Naive B cell (primary cell): ENCODE measurements at regions not wholly inside any gene's neighbourhood (a gene's known extent, or its start where the extent isn't known, plus 50 kb on each side); places are given as distances from the start of the nearest gene placed in this dataset.
"Not testable (repeated sequence)": the region's sequence is repeated elsewhere in the genome, so short reads cannot be mapped to it uniquely, and the experiment has no call there.

ENCODE experiments used
- ATAC-seq, 2 donors: fragments of 150-1000 bp; cut with Tn5 transposase; 2 replicates each; pipeline ENCODE4 v1.10.0; 2021; ENCODE audit warnings: low read depth in 2 of 2, mild to moderate bottlenecking in 2 of 2, moderate library complexity in 2 of 2
- DNase-seq: peaks from one replicate; pipeline ENCODE4 v3.0.0; 2022
- H3K27ac Mint-ChIP-seq, 6 donors: one replicate each; pipeline ENCODE4 v1.8.0; 2020 to 2022; ENCODE audit warnings: mild to moderate bottlenecking in 6 of 6, mixed read lengths in 6 of 6, moderate library complexity in 5 of 6, inconsistent platforms in 2 of 6
- H3K27me3 Mint-ChIP-seq, 3 donors: one replicate each; pipeline ENCODE4 v1.8.0; 2021 to 2022; ENCODE audit warnings: mixed read lengths in 3 of 3, mild to moderate bottlenecking in 1 of 3
- H3K36me3 Mint-ChIP-seq, 2 donors: one replicate each; pipeline ENCODE4 v1.8.0; 2020 to 2022; ENCODE audit warnings: mixed read lengths in 2 of 2, inconsistent platforms in 1 of 2, mild to moderate bottlenecking in 1 of 2
- H3K4me1 Mint-ChIP-seq, 3 donors: one replicate each; pipeline ENCODE4 v1.8.0; 2020 to 2022; ENCODE audit warnings: mixed read lengths in 3 of 3, inconsistent platforms in 1 of 3, mild to moderate bottlenecking in 1 of 3, moderate library complexity in 1 of 3
- H3K4me3 Mint-ChIP-seq, 8 donors: one replicate each; pipeline ENCODE4 v1.8.0; 2020 to 2022; ENCODE audit warnings: mild to moderate bottlenecking in 8 of 8, mixed read lengths in 8 of 8, moderate library complexity in 8 of 8, inconsistent platforms in 2 of 8
- H3K9me3 Mint-ChIP-seq, 7 donors: one replicate each; pipeline ENCODE4 v1.8.0; 2020 to 2022; ENCODE audit warnings: mixed read lengths in 7 of 7, mild to moderate bottlenecking in 5 of 7, inconsistent platforms in 2 of 7, moderate library complexity in 1 of 7

GRCh38 chr20:25798174-25798993 is 101.7 kb upstream of the ZNF337 start:
- not testable (repeated sequence) for DNase-seq, H3K27me3 Mint-ChIP-seq, H3K4me1 Mint-ChIP-seq, H3K27ac Mint-ChIP-seq, H3K36me3 Mint-ChIP-seq, H3K4me3 Mint-ChIP-seq, ATAC-seq, H3K9me3 Mint-ChIP-seq

- H3K27me3 Mint-ChIP-seq, H3K4me3 Mint-ChIP-seq, H3K4me1 Mint-ChIP-seq, H3K9me3 Mint-ChIP-seq, ATAC-seq, DNase-seq, H3K36me3 Mint-ChIP-seq, H3K27ac Mint-ChIP-seq: not testable (repeated sequence)
These were observed 100.4 kb upstream of the ZNF337 start for GRCh38 chr20:25797062-25797461.

GRCh38 chr20:25777241-25777640 is 80.6 kb upstream of the ZNF337 start:
- H3K27ac Mint-ChIP-seq, H3K36me3 Mint-ChIP-seq, H3K9me3 Mint-ChIP-seq, ATAC-seq, H3K4me3 Mint-ChIP-seq, H3K27me3 Mint-ChIP-seq, DNase-seq, H3K4me1 Mint-ChIP-seq: not testable (repeated sequence)

GRCh38 chr20:25774711-25775110 is 78.1 kb upstream of the ZNF337 start:
- not testable (repeated sequence) for H3K9me3 Mint-ChIP-seq, H3K36me3 Mint-ChIP-seq, H3K27ac Mint-ChIP-seq, ATAC-seq, H3K4me1 Mint-ChIP-seq, H3K4me3 Mint-ChIP-seq, DNase-seq, H3K27me3 Mint-ChIP-seq

GRCh38 chr20:25774203-25774602 is 77.5 kb upstream of the ZNF337 start:
- not testable (repeated sequence) for ATAC-seq, DNase-seq, H3K27ac Mint-ChIP-seq, H3K4me1 Mint-ChIP-seq, H3K4me3 Mint-ChIP-seq, H3K9me3 Mint-ChIP-seq, H3K27me3 Mint-ChIP-seq, H3K36me3 Mint-ChIP-seq

GRCh38 chr20:25772437-25772836 is 75.8 kb upstream of the ZNF337 start:
- not testable (repeated sequence) for DNase-seq, H3K4me3 Mint-ChIP-seq, H3K4me1 Mint-ChIP-seq, H3K36me3 Mint-ChIP-seq, H3K27me3 Mint-ChIP-seq, H3K9me3 Mint-ChIP-seq, ATAC-seq, H3K27ac Mint-ChIP-seq

- not testable (repeated sequence) for H3K36me3 Mint-ChIP-seq, ATAC-seq, H3K27ac Mint-ChIP-seq, DNase-seq, H3K9me3 Mint-ChIP-seq, H3K27me3 Mint-ChIP-seq, H3K4me3 Mint-ChIP-seq, H3K4me1 Mint-ChIP-seq
These were observed 75.2 kb upstream of the ZNF337 start for GRCh38 chr20:25771818-25772217.

GRCh38 chr20:25761596-25761995 is 64.9 kb upstream of the ZNF337 start:
- ATAC-seq (no peak), DNase-seq (no peak)
- Mint-ChIP-seq H3K4me3 (no peak overlapping the region), H3K9me3 (peaks cover 0 to 3% (median 0%) of the 10 kb centered on the region in 7 donors), H3K27ac (no peak overlapping the region), H3K27me3 (peaks cover 0 to 8% (median 0%) of the 10 kb centered on the region in 3 donors), H3K4me1 (no peaks in the 10 kb centered on the region), H3K36me3 (no peaks in the 10 kb centered on the region)

- not testable (repeated sequence) for H3K27ac Mint-ChIP-seq, ATAC-seq, H3K4me3 Mint-ChIP-seq, DNase-seq, H3K4me1 Mint-ChIP-seq, H3K9me3 Mint-ChIP-seq, H3K27me3 Mint-ChIP-seq, H3K36me3 Mint-ChIP-seq
These were observed 64.4 kb upstream of the ZNF337 start for GRCh38 chr20:25761046-25761445.

GRCh38 chr20:25750765-25751696 is 54.4 kb upstream of the ZNF337 start:
- peak overlapping the region; percentile 56 to 92 (median 86) for H3K4me3 Mint-ChIP-seq
- no peaks in the 10 kb centered on the region for H3K9me3 Mint-ChIP-seq
- ATAC-seq (peak; percentile 74 to 82), DNase-seq (peak; percentile 49)
- no peaks in the 10 kb centered on the region for H3K27me3 Mint-ChIP-seq
- H3K4me1 Mint-ChIP-seq, result peaks cover 5 to 14% (median 7%) of the 10 kb centered on the region in 3 donors
- no peaks in the 10 kb centered on the region for H3K36me3 Mint-ChIP-seq
- peak overlapping the region; percentile 69 to 98 (median 88) for H3K27ac Mint-ChIP-seq

GRCh38 chr20:25750220-25750764 is 53.6 kb upstream of the ZNF337 start:
- Mint-ChIP-seq H3K27me3 (no peaks in the 10 kb centered on the region), H3K4me1 (peaks cover 5 to 14% (median 7%) of the 10 kb centered on the region in 3 donors), H3K9me3 (no peaks in the 10 kb centered on the region), H3K27ac (peak overlapping the region; percentile 69 to 98 (median 88)), H3K4me3 (peak overlapping the region; percentile 56 to 92 (median 86)), H3K36me3 (no peaks in the 10 kb centered on the region)
- ATAC-seq, result peak in 1 of 2 donors; percentile 11
- DNase-seq, result peak; percentile 3

- H3K36me3 Mint-ChIP-seq, result no peaks in the 10 kb centered on the region
- ATAC-seq, result no peak
These were observed 53.0 kb upstream of the ZNF337 start for GRCh38 chr20:25749649-25750048.

More at GRCh38 chr20:25749649-25750048, 53.0 kb upstream of the ZNF337 start:
- Mint-ChIP-seq H3K4me1 (peaks cover 5 to 14% (median 7%) of the 10 kb centered on the region in 3 donors), H3K27ac (peak overlapping the region in 3 of 6 donors; percentile 34 to 88 (median 73)), H3K27me3 (no peaks in the 10 kb centered on the region), H3K9me3 (no peaks in the 10 kb centered on the region), H3K4me3 (peak overlapping the region in 3 of 8 donors; percentile 69 to 77 (median 75))
- DNase-seq, result no peak
